Sigmoid colon (tissue), 6 donors: ENCODE measurements at regions not wholly inside any gene's neighbourhood (a gene's known extent, or its start where the extent isn't known, plus 50 kb on each side); places are given as distances from the start of the nearest gene placed in this dataset.

Experiments used
- DNase-seq: peaks from one replicate; pipeline ENCODE4 v3.0.0-alpha.2; 2019
- H3K27ac ChIP-seq, 4 donors: fragments of 200-600 bp; sonication (generic); one replicate each; pipeline ENCODE4 v1.5.1; 2016 to 2019; ENCODE audit warnings: mild to moderate bottlenecking in 1 of 4
- H3K27me3 ChIP-seq, 3 donors: fragments of 200-600 bp; sonication (generic); one replicate each; pipeline ENCODE4 v1.5.1; 2019; ENCODE audit warnings: mild to moderate bottlenecking in 1 of 3
- H3K36me3 ChIP-seq, 4 donors: fragments of 200-600 bp; sonication (generic); one replicate each; pipeline ENCODE4 v1.5.1; 2016 to 2019
- H3K4me1 ChIP-seq, 4 donors: fragments of 200-600 bp; sonication (generic); one replicate each; pipeline ENCODE4 v1.5.1; 2017 to 2019
- H3K4me3 ChIP-seq, 4 donors: fragments of 200-600 bp; sonication (generic); one replicate each; pipeline ENCODE4 v1.5.1; 2017 to 2019; ENCODE audit warnings: mild to moderate bottlenecking in 2 of 4, moderate library complexity in 1 of 4
- H3K9me3 ChIP-seq, 4 donors: fragments of 200-600 bp in 3 of 4; sonication (generic) in 3 of 4; one replicate each; pipeline versions ENCODE4 v1.5.1 to v1.6.1; 2013 to 2019
- CTCF ChIP-seq, 4 experiments: fragments of 450-650 bp in 3 of 4; fragments of 200-600 bp in 1 of 4; IDR thresholded peaks; one replicate each; pipeline ENCODE4 v1.5.1; 2016 to 2019; ENCODE audit warnings: antibody characterized with exemption in 4 of 4, mild to moderate bottlenecking in 3 of 4, moderate library complexity in 2 of 4
- EP300 ChIP-seq, 4 donors: sonication (generic); formaldehyde crosslinking; IDR thresholded peaks; one replicate each; pipeline ENCODE4 v1.6.1; 2017; ENCODE audit warnings: antibody characterized with exemption in 4 of 4
- POLR2A ChIP-seq, 2 donors: fragments of 450-650 bp; IDR thresholded peaks; one replicate each; pipeline ENCODE4 v1.6.1; 2016; ENCODE audit warnings: antibody characterized with exemption in 2 of 2, mild to moderate bottlenecking in 2 of 2, moderate library complexity in 2 of 2
- POLR2AphosphoS5 ChIP-seq, 4 donors: sonication (generic); formaldehyde crosslinking; IDR thresholded peaks; one replicate each; pipeline ENCODE4 v1.6.1; 2017; ENCODE audit warnings: antibody characterized with exemption in 4 of 4
- WGBS, 2 donors: extraction: QIAGEN DNeasy Blood & Tissue Kit; methylation state at CpG; one replicate each; pipeline ENCODE4 v1.1.7; 2013; 5-methylcytosine and 5-hydroxymethylcytosine counted together
- intact Hi-C: fragments of 100-400 bp; cut with DNase I; formaldehyde crosslinking; loops from one replicate; pipeline ENCODE4 v1.15.1; 2023
- donor health status: healthy with polysubstance abuse.
- donor health status: healthy.

- Histone ChIP-seq H3K9me3 (no peaks in the 10 kb centered on the region), H3K4me1 (peaks cover 0 to 8% (median 4%) of the 10 kb centered on the region in 4 donors), H3K27me3 (no peaks in the 10 kb centered on the region), H3K36me3 (no peaks in the 10 kb centered on the region), H3K4me3 (no peak overlapping the region), H3K27ac (no peak overlapping the region)
- no peak for DNase-seq
- intact Hi-C loops, result no loop called here
- WGBS, 2 donors, result 50 to 54% methylated on average over 4 of the region's 4 CpGs
- no peak for TF ChIP-seq CTCF (IDR thresholded peaks at IDR 0.05)
- no peak for TF ChIP-seq EP300 (IDR thresholded peaks at IDR 0.05)
- TF ChIP-seq POLR2AphosphoS5 (IDR thresholded peaks at IDR 0.05), result no peak
- TF ChIP-seq POLR2A (IDR thresholded peaks at IDR 0.05), result no peak
Observed at GRCh38 chr3:147934451-147935180, 525.5 kb downstream of the ZIC1 start.

DNA sequence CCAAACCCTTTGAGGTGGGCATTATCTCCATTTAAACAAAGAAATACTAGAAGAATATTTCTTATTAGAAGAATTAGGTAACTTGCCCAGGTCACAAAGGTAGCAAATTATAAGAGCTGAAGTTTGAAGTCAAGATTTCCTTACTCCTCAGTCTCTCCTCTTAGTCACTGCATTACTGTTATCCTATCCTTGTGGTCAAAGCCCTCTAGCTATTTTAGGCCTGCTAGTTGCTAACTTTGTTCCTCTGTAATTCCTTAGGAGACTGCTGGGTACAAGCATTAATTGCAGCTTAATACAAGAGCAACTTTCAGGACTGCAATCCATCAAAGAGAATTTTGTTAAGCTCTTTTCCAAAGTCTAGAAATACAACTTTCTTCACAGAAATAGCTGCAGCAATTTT lies 528.2 kb downstream of the ZIC1 start:
- intact Hi-C loops, result no loop called here
- no peak for DNase-seq
- no peaks in the 10 kb centered on the region for H3K4me1 ChIP-seq
- TF ChIP-seq EP300 (IDR thresholded peaks at IDR 0.05), result no peak
- no peak for TF ChIP-seq CTCF (IDR thresholded peaks at IDR 0.05)
- TF ChIP-seq POLR2AphosphoS5 (IDR thresholded peaks at IDR 0.05), result no peak
- TF ChIP-seq POLR2A (IDR thresholded peaks at IDR 0.05), result no peak
- no peak overlapping the region for H3K27ac ChIP-seq
- no peak overlapping the region for H3K4me3 ChIP-seq
- H3K36me3 ChIP-seq, result no peaks in the 10 kb centered on the region
- no peaks in the 10 kb centered on the region for H3K9me3 ChIP-seq
- no peaks in the 10 kb centered on the region for H3K27me3 ChIP-seq

GRCh38 chr3:147937891-147938290 lies 528.7 kb downstream of the ZIC1 start:
- no peaks in the 10 kb centered on the region for H3K36me3 ChIP-seq
- WGBS, 2 donors, result 84 to 86% methylated on average over 2 of the region's 2 CpGs
- no peaks in the 10 kb centered on the region for H3K9me3 ChIP-seq
- no peak for DNase-seq
- no peak overlapping the region for H3K4me3 ChIP-seq
- H3K27ac ChIP-seq, result no peak overlapping the region
- intact Hi-C loops, result no loop called here
- TF ChIP-seq EP300 (IDR thresholded peaks at IDR 0.05) (no peak), POLR2A (IDR thresholded peaks at IDR 0.05) (no peak), POLR2AphosphoS5 (IDR thresholded peaks at IDR 0.05) (no peak), CTCF (IDR thresholded peaks at IDR 0.05) (no peak)
- peaks cover 0 to 4% (median 0%) of the 10 kb centered on the region in 4 donors for H3K4me1 ChIP-seq
- H3K27me3 ChIP-seq, result no peaks in the 10 kb centered on the region

DNA sequence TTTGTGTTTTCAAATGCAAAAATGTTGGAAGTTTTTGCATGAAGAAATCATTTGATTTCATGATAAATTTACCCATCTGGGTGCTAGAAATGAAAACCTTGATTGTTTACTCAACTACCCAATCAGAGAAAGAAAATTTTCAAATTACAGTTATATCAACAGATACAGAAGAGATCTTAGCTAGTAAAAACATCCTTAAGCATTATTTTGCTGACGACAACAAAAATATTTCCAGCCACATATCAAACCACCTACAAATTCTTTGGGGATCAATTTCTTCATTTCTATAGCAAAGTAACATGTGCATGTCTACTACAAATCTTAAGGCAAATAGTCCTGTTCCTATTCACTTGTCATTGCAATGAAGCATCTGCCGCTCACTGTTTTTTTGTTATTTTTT lies 530.3 kb downstream of the ZIC1 start:
- H3K4me1 ChIP-seq, result peaks cover 0 to 15% (median 5%) of the 10 kb centered on the region in 4 donors
- DNase-seq, result no peak
- WGBS, 2 donors, result 86 to 91% methylated on average over 2 of the region's 2 CpGs
- H3K36me3 ChIP-seq, result no peaks in the 10 kb centered on the region
- H3K27ac ChIP-seq, result no peak overlapping the region
- no peak for TF ChIP-seq EP300 (IDR thresholded peaks at IDR 0.05)
- no peak for TF ChIP-seq CTCF (IDR thresholded peaks at IDR 0.05)
- no peak for TF ChIP-seq POLR2AphosphoS5 (IDR thresholded peaks at IDR 0.05)
- no peak for TF ChIP-seq POLR2A (IDR thresholded peaks at IDR 0.05)
- intact Hi-C loops, result no loop called here
- no peak overlapping the region for H3K4me3 ChIP-seq
- no peaks in the 10 kb centered on the region for H3K9me3 ChIP-seq
- H3K27me3 ChIP-seq, result no peaks in the 10 kb centered on the region

DNA sequence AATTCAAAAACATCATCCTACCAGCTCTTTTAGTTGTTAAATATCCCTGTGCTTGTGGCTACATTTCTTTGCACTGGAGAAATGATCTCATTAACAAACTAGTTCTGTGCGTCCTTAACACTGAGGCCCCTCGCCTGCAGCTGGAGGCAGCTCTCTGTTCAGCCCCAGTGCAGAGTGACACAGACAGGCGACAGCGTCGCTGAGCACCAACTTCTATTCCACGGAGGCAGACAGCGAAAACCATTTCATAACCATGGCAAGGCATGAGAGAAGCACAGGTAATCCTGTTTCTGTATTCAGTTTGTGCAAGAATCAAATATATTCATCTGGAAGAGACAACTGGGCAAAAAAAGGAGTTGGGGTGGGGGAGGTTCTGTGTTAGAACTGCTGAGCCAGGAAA lies 530.7 kb downstream of the ZIC1 start:
- Histone ChIP-seq H3K9me3 (no peaks in the 10 kb centered on the region), H3K27me3 (no peaks in the 10 kb centered on the region), H3K27ac (no peak overlapping the region), H3K36me3 (no peaks in the 10 kb centered on the region), H3K4me3 (no peak overlapping the region), H3K4me1 (peaks cover 0 to 15% (median 5%) of the 10 kb centered on the region in 4 donors)
- no peak for DNase-seq
- intact Hi-C loops, result loop anchor here (5.0 kb wide), 1 partner anchor 137 kb away; no protein-coding TSS in a partner anchor
- no peak for TF ChIP-seq CTCF (IDR thresholded peaks at IDR 0.05)
- no peak for TF ChIP-seq POLR2A (IDR thresholded peaks at IDR 0.05)
- no peak for TF ChIP-seq EP300 (IDR thresholded peaks at IDR 0.05)
- TF ChIP-seq POLR2AphosphoS5 (IDR thresholded peaks at IDR 0.05), result no peak
- 42 to 51% methylated on average over 7 of the region's 7 CpGs for WGBS, 2 donors
